Ureter (tissue), 1 donor: ENCODE measurements at regions not wholly inside any gene's neighbourhood (a gene's known extent, or its start where the extent isn't known, plus 50 kb on each side); places are given as distances from the start of the nearest gene placed in this dataset.

Experiments
- DNase-seq: peaks from one replicate; pipeline ENCODE4 v3.0.0-alpha.2; 2020; ENCODE audit warnings: low spot score
- donor health status: DM: yes; HTN: yes; CAD: no.

DNA sequence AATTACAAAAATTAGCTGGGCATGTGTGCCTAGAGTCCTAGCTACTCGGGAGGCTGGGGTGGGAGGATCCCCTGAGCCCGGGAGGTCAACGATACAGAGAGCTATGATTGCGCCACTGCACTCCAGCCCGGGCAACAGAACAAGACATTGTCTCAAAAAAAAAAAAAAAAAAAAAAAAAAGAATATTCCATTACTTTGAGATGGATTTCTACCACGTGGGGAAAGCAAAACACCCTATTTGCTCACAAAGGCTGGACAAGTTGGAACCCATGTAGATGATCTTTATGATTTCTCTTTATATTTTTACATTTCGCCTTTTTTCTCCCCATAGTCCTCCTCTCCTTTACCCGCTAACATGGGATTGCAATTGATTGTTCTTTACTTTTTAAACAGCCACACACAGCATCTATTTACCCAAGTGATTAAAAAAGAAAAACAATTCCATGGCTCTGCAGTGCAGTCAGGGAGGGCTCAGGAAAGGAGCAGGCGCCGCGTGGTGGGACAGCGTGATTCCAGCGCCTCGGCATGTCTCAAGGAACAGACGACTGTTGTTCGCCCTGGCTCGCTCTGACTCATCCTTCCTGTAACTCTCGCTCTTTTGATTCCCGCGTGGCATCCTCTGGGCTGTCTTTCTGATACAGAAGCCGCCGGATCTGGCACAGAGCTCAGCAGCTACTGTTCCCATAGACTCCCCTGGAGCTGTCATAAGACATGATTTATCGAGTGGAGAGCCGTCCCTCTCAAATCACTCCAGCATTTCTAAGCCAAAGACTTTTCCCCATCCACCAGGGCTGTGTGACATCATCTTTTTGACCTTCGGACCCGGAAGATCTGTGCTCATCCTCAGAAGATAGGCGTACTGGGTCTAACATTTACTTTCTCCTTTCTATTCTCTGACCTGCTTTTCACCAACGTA lies 230.4 kb upstream of the AGAP1 start:
- peak; percentile 65 for DNase-seq

DNA sequence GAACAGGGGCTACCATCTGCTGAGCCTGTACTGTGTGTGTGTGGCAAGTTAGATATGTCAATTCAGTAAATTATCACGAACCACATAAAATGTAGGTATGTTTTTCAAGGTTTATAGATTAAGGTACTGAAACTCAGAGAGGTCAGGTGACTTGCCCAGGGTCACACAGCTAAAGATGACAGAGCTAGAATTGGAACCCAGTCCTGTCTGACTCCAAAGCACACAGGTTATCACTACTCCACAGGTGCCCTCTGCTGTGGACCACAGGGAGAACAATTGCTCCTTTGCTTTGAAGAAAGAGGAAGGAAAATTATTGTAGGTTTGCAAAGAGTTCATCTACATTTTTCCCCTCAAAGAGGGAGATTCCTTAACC lies 229.7 kb upstream of the AGAP1 start:
- no peak for DNase-seq

DNA sequence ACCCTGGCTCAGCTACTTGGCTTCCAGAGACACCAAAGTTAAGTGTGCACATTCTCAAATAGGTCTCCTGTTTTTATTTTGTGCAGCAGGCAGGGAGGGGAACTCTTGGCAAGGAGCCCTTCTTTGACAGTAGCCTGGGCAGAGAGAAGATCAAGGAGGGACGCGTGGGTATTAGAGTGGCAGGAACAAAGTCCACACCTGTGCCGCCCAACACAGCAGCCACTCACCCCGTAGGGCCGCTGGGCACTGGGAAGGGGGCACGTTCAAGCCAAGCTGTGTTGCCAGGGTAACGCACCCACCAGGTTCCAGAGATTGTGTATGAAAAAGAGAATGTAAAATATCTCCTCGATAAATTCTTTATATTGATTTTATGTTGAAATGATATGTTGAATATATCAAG lies 229.3 kb upstream of the AGAP1 start:
- DNase-seq = no peak

DNA sequence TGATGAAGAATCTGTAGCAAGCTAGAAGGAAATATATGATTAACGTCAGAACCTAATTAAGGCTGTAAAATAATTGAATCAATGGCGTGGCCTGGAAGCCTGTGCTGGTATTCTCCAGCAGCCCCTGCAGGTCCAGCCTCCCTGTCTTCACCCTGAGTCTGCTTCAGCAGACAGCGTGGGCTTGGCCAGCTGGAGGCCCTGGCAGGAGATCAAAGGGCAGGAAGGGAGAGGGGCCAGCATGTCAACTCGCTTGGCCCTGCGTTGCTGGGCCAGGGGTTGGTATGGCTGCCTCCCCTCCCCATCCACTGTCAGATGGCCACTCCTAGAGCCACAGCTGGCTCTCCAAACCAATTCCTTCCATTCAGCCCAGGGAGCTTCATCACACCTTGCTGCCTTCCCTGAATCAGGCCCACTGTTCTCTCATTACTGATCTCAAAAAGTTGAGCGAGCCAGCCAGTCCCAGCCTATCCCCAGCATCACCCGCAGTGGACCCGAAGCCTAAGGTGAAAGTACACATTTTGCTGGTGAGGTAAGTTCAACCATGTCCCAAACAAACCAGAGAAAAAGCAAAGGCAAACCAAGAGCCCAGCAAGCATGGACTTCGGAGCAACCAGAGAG lies 228.4 kb upstream of the AGAP1 start:
- no peak for DNase-seq

DNA sequence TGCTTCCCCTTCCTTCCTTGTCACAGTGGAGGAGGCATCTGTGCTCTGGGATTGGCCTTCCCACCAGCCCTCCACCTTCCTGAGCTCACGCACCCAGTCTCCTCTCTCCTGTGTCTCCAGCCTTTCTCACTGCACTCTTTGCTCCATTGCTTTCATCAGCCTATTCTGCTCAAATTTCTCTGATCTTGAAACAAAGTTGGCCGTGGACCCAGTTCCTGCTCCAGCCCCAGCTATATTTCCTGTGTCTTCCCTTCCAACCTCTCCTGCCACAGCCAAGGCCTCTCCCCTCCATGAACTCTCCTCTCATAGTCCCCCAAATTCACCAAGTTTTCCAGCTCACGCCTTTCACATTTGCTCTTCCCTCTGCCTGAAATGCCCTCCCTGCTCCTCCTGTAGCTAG lies 226.6 kb upstream of the AGAP1 start:
- no peak for DNase-seq

DNA sequence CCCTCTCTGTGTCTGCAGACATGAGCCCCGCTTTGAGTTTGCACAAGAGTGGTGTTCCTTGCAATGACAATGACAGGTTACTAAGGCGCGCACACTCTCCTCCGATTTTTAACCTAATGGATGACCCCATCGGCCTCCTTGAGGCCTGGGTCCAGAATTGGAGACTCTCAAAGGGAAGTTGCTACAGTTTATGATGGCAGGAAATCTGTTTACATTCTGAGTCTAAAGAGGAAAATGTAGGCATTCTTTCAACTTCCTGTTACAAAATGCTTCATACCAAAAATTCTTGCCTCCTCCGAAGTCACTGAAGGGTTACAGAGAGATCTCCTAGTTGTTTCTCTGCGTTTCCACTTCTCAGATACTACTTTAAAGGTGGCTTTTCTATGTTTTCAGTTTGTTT lies 225.3 kb upstream of the AGAP1 start:
- DNase-seq = no peak

DNA sequence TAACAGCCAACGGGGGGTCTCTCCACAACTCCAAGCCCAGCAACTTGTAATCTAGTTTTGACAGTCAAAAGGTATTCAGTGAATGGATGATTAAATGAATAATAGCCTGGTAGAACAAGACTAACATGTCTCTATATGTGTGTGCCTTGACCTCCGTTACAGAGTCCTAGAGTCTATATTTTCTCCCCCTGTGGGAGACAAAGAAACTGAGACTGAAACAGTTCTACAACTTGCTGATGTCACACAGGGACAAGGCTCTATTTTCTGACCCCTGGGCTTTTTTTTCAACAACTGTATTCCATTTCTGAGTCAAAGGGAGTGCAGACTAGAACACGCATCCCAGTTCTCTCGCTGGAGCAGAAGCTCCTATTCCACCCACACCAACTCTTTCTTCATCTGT lies 223.6 kb upstream of the AGAP1 start:
- DNase-seq = no peak

DNA sequence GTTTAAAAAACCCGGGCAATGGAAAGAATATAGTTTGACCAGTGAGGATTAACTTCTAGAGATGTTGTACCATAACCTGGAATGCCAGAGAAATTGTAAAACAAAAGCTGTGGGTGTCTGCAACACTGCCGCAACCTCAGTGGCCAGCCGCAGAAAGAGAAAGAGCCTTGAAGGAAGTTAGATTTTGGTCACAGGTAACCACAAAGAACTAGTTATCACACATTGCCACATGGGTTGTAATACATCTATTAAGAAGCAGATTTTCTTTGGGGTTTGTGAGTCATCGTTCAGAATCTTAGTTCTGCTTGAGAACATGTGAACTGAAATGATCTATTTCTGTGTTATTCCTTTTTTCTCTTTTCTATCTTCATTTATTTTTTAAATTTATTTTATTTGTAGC lies 222.9 kb upstream of the AGAP1 start:
- DNase-seq = no peak

DNA sequence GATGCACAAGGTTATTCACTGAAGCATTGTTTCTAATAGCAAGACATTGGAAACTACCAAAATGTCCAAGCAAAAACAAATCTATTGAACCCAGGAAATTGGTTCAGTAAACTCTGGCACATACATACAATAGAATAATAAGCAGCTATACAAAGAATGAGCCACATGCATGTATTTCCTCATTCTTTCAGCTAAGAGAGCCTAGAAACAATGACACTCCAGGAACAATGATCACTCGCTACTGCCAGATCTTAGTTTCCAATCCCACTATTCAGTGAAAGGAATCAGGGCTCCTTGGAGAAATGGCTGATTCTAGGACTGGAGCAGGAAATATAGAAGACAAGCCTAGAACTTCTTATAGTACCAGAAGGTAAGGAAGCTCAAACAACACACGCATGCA lies 221.9 kb upstream of the AGAP1 start:
- no peak for DNase-seq

DNA sequence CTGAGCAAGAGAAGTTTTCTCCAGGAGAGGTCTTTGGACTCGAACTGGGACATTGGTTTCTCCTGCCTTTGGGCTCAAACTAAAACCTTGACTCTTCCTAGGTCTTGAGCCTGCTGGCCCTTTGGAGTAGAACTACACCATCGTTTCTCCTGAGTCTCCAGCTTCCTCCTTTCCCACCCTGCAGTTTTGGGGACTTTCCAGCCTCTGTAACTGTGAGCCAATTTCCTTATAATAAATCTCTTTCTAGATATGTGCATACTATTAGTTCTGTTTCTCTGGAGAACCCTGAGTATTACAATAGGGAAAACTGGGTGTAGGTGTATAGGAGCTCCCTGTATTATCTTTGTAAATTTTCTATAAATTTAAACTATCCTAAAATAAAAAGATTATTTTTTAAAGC lies 219.8 kb upstream of the AGAP1 start:
- DNase-seq = no peak

DNA sequence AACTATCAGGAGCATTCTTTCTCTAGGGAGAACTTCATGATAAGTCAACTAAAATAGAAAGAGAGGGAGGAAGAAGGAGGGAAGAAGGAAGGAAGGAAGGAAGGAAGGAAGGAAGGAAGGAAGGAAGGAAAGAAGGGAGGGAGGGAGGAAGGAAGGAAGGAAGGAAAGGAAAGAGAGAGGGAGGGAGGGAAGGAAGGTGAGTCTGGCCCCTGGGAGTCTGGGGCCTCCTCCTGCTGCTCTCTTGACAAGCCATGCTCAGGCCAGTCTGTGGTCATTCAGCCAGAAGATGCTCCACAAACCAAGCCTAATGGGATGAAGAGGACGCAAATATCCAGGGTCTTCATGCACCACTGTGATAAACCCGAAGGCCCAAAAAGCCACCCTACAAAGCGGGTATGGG lies 216.4 kb upstream of the AGAP1 start:
- DNase-seq = no peak

DNA sequence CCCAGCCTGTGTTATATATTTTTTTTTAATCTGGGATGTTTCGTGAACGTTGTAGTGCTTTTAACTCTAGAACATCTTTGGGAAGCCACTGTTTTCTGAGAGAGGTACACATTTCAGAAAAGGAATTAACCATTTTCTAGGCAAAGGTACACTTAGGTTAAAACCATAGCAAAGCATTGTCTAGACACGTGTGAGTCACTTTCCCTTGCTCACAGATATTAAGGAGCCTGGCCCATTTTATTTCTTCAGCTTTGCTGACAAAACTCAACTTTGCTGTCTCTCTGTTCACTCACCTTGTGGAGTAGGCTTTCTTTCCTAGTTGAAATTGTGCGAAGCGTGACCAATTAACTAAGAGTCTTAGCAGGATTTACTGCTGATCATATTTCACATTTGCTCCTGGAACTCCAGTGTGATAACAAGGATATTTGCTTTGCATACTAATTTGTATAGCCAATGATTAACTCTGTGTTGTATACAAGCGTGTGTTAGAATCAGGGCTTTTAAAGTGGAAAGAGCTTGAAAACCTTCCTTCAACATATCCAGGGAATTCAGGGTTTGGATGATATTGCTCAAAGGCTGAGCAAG lies 215.0 kb upstream of the AGAP1 start:
- DNase-seq = no peak

DNA sequence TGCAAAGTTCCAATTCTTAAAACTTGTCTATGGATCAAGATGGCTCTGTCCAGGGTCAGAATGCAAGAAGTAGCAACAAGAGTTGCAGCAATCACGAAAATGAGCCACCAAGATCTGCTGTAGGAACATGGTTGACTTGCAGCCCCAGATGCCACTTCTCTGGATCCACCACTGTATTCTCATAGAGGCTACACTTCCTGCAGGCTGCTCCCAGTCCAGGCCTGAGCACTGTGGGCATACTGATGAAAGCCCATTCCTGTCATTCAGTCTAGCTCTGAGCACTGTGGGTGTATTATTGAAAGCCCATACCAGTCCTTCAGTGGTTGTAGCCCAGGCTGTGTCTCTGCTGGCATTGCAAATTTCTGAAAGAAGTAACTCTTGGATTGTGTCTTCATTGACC lies 213.9 kb upstream of the AGAP1 start:
- DNase-seq = no peak

DNA sequence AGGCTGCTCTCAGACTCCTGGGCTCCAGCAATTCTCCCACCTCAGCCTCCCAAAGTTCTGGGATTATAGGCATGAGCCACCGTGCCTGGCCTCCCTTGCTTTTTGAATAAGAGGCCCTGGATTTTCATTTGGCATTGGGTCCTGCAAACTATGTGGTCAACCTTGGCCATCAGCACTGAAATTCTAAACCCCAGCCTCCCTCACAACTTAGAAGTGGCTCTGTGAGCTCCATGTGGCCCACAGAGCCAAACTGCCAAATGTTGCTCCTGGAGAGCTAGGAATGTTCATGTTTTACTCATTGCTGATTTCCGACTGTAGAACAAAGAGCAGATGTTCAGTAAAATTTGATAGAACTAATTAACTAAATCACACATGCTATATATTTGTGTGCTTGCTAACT lies 210.6 kb upstream of the AGAP1 start:
- DNase-seq = no peak

DNA sequence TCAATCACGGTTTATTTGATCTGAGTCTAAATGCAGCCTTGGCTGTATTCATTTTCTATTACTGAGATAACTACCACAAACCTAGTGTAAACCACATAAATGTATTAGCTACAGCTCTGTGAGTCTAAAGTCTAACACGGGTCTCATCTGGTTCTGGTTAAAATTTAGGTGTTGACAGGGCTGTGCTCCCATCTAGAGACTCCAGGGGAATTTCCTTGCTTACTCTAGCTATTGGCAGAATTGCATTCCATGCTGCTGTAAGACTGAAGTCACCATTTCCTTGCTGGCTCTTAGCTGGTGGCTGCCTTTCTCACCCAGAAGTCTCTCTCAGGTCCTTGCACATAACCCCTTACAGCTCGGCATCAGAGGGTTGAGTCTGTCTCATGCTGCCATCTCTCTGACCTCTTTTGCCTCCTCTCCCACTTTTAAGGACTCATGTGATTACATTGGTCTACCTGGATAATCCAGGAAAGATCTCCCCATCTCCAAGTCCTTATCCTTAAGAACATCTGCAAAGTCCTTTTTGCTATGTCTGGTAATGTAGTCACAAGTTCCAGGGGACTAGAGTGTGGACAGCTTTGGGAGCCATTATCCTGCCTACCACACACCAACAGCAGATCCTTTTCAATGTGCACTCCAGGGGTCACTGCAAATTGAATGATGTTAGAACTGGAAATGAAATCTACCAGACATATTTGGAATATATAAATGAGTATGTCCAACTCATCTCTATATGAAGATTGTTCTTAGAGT lies 207.0 kb upstream of the AGAP1 start:
- DNase-seq = no peak

DNA sequence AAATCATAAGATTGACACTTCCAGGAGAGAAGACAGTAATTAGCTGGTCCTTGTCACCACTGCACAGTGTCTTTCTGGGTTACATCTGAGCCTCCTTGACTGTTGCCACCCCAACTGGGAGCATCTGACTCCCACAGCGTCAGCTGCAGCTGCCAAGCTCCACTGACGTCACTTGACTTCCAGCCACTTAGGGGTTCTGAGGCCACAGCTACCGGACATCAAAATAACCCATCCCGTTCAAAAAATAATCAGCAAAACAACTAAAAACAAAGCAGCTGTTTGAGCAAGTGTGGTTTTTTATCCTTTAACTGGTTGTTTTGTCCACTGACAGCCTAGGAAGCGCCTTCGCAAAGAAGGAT lies 206.5 kb upstream of the AGAP1 start:
- no peak for DNase-seq

DNA sequence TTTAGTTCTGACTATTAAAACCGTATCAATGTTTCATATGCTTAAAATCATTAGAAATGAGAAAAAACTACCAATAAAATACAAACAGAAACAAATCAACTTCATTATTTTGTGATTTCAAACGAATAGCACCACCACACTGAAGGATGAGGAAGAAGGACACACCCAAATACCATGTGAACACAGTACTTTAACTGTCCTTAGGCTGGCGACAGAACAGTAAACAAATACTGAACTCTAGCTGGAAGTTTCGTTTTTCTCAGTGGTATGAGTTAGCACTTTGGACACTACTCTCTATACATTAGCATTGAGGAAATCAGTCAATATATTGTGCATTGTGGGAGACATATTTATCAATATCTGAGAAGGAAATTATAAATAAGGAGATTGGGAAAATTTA lies 202.4 kb upstream of the AGAP1 start:
- DNase-seq = no peak

DNA sequence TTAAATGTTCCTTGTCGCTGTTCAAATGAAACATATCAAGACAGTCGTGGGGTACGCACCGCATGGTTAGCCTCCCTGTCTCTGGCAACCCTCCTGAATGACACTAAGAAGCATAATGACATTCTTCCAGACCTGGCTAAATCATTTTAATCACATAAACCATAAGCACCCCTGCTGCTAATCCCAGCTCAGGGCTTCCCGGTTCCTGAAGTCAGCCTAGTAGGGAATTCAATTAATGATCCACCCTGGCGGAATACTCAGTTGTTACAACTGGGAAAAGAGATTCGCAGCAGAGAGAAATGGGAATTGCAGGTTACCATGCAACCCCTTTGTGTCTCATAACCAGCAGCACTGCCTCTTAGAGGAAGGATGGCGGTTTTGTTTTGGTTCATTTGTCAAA lies 200.8 kb upstream of the AGAP1 start:
- no peak for DNase-seq

DNA sequence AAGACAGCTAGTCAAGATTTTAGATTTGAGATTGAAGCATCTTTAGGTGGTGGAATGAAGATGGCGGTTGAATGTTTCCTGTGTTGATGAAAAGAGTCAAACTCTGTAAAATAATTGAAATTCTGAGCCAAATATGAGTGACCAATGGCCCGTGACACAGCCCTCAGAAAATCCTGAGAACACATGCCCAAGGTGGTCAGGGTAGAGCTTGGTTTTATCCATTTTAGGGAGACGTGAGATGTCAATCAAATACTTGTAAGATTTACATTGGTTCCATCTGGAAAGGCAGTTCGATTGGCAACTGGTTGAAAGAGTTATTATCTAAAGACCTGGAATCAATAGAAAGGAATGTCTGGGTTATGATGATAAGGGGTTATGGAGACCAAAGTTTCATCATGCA lies 198.0 kb upstream of the AGAP1 start:
- no peak for DNase-seq

DNA sequence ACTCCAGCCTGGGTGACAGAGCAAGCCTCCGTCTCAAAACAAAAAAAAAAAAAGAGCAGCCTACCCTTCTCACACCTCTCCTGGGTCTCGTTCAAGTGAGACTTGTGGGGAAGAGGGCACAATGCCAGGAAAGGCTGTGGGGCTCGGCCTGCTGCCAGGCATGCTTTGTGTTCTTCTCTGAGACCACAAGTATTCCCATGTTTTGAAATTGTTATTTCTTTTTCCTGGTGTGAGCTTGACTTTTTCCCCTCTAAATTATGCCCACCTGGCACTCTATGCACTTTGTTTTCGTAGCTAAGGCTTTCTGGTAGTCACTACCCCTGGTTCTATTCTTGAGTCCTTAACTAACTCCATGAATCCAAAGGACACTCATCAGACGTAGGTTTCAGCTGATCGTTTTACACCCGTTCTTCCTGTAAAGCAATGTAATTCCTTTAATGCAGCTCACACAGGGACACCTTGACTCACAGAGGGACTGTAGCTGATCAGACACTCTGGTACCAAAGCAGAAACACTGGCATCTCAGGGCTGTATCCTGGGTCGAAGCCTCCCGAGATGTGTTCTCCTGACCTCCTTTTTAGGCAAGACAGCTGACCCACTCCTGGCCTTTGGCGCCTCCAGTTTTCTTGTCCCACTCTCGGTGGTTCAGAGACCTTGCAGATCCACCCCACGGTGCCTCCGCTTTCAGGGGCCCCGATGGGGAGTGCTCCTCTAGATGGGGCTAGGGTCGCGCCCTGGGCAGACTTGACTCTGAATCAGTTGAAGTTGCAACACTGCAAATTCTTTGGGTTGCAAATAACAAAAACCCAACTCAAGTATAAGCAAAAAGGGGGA lies 193.3 kb upstream of the AGAP1 start:
- DNase-seq = no peak

DNA sequence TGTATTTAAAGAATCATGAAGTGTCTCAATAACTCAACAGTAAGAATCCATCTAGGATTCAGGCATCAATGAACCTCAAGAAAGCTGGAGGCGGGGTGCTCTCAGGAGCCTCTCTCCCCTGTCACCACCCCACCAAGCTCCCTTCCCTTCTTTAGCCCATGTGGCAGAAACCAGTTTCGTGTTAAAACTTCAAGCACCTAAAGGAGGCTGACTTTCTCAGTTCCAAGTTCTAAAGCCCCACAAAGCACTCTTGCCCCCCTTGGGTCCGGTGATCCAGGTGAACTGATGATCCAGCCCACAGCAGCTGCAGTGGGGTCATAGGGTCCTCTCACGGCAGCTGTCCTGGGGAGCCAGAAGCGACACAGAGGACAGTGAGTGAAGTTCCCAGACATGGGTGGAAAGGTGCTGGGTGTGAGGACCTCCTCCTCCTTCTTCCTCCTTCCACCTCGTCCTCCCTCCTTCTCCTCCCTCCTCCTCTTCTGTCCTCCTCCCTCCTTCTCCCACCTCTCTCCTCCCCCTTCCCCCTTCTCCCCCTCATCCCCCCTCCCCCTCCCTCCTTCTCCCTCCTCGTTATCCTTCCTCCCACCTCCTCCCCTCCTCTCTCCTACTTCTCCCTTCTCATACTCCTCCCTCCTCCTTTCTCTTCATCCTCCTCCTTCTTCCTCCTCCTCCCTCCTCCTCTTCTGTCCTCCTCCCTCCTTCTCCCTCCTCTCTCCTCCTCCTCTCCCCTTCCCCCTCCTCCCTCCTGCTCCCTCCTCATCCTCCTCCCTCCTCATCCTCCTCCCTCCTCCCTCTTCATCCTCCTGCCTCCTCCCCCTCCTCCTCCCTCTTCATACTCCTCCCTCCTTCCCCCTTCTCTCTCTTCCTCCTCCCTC lies 192.4 kb upstream of the AGAP1 start:
- no peak for DNase-seq
